Right lobe of liver (tissue), 4 donors: ENCODE measurements at regions not wholly inside any gene's neighbourhood (a gene's known extent, or its start where the extent isn't known, plus 50 kb on each side); places are given as distances from the start of the nearest gene placed in this dataset.

ENCODE experiments used
- POLR2A ChIP-seq: fragments of 450-650 bp; IDR thresholded peaks from one replicate; pipeline ENCODE4 v1.6.1; 2017; ENCODE audit warnings: antibody characterized with exemption, mild to moderate bottlenecking
- TF ChIP-seq, protein P1 (sequence below), 4 donors: fragments of 200-600 bp in 3 of 4; fragments of 450-650 bp in 1 of 4; IDR thresholded peaks; one replicate each; pipeline versions ENCODE4 v1.5.1 to v1.8.0; 2016 to 2022; ENCODE audit warnings: antibody characterized with exemption in 4 of 4, mild to moderate bottlenecking in 2 of 4
- donor health status: DM: no; HTN: no; CAD: no.
- donor health status: DM: no; HTN: no; CAD: no.
- donor health status: DM: no; HTN: yes; CAD: no.

DNA sequence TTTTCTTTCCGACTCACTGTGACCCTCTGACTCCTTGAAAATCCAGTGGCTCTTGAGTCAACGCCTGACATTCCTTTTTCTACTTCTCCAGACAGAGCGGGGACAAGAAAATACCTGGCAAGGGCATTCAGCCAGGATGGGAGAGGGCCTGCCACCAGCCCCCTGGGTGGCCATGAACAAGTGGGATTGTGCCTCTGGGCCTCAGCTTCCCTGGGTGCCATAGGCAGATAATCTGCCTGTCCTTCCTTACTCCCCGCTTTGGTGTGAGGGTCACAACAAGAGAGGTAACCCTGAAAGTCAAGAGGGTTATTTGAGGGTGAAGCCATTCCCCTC is 613.9 kb upstream of the CADM1 start:
- TF ChIP-seq POLR2A = no peak
- TF ChIP-seq, protein P1, sequence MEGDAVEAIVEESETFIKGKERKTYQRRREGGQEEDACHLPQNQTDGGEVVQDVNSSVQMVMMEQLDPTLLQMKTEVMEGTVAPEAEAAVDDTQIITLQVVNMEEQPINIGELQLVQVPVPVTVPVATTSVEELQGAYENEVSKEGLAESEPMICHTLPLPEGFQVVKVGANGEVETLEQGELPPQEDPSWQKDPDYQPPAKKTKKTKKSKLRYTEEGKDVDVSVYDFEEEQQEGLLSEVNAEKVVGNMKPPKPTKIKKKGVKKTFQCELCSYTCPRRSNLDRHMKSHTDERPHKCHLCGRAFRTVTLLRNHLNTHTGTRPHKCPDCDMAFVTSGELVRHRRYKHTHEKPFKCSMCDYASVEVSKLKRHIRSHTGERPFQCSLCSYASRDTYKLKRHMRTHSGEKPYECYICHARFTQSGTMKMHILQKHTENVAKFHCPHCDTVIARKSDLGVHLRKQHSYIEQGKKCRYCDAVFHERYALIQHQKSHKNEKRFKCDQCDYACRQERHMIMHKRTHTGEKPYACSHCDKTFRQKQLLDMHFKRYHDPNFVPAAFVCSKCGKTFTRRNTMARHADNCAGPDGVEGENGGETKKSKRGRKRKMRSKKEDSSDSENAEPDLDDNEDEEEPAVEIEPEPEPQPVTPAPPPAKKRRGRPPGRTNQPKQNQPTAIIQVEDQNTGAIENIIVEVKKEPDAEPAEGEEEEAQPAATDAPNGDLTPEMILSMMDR (IDR thresholded peaks at IDR 0.05) = no peak
